ENCODE measurements at regions not wholly inside any gene's neighbourhood (a gene's known extent, or its start where the extent isn't known, plus 50 kb on each side); places are given as distances from the start of the nearest gene placed in this dataset.

GRCh38 chr2:84283506-84283905 is 175.6 kb downstream of the SUCLG1 start:
- no peak overlapping the region for H3K27ac ChIP-seq
- WGBS, 3 donors, result 13 to 22% (median 17%) methylated on average over 3 of the region's 3 CpGs
- H3K4me1 ChIP-seq (ENCODE audit: insufficient read depth), result no peaks in the 10 kb centered on the region
- no peak overlapping the region for H3K4me3 ChIP-seq
- intact Hi-C loops (cut with DNase I), result no loop called here
- no peak for DNase-seq
- TF ChIP-seq CTCF (IDR thresholded peaks at IDR 0.05) (no peak), POLR2A (IDR thresholded peaks at IDR 0.05) (no peak), EP300 (IDR thresholded peaks at IDR 0.05) (no peak)
- H3K27me3 ChIP-seq, result no peaks in the 10 kb centered on the region
- no peaks in the 10 kb centered on the region for H3K9me3 ChIP-seq
- no peaks in the 10 kb centered on the region for H3K36me3 ChIP-seq

GRCh38 chr2:84281510-84281909 is 177.6 kb downstream of the SUCLG1 start:
- Histone ChIP-seq H3K4me3 (no peak overlapping the region), H3K9me3 (no peaks in the 10 kb centered on the region), H3K27ac (no peak overlapping the region), H3K4me1 (ENCODE audit: insufficient read depth) (no peaks in the 10 kb centered on the region), H3K27me3 (no peaks in the 10 kb centered on the region), H3K36me3 (no peaks in the 10 kb centered on the region)
- intact Hi-C loops (cut with DNase I), result no loop called here
- 88 to 91% (median 90%) methylated on average over 3 of the region's 3 CpGs for WGBS, 3 donors
- no peak for DNase-seq
- TF ChIP-seq EP300 (IDR thresholded peaks at IDR 0.05) (no peak), POLR2A (IDR thresholded peaks at IDR 0.05) (no peak), CTCF (IDR thresholded peaks at IDR 0.05) (no peak)

GRCh38 chr2:84280873-84281272 is 178.2 kb downstream of the SUCLG1 start:
- no peak for TF ChIP-seq EP300 (IDR thresholded peaks at IDR 0.05)
- TF ChIP-seq POLR2A (IDR thresholded peaks at IDR 0.05), result no peak
- TF ChIP-seq CTCF (IDR thresholded peaks at IDR 0.05), result no peak
- Histone ChIP-seq H3K27me3 (no peaks in the 10 kb centered on the region), H3K27ac (no peak overlapping the region), H3K36me3 (no peaks in the 10 kb centered on the region), H3K4me1 (ENCODE audit: insufficient read depth) (no peaks in the 10 kb centered on the region), H3K4me3 (no peak overlapping the region), H3K9me3 (no peaks in the 10 kb centered on the region)
- 8 to 28% (median 13%) methylated on average over 1 of the region's 1 CpG for WGBS, 3 donors
- intact Hi-C loops (cut with DNase I), result no loop called here
- no peak for DNase-seq

- intact Hi-C loops (cut with DNase I), result no loop called here
- no peak for DNase-seq
- Histone ChIP-seq H3K27ac (no peak overlapping the region), H3K4me3 (no peak overlapping the region), H3K4me1 (ENCODE audit: insufficient read depth) (no peaks in the 10 kb centered on the region), H3K9me3 (no peaks in the 10 kb centered on the region), H3K27me3 (no peaks in the 10 kb centered on the region), H3K36me3 (no peaks in the 10 kb centered on the region)
- 77 to 82% (median 81%) methylated on average over 2 of the region's 2 CpGs for WGBS, 3 donors
- TF ChIP-seq EP300 (IDR thresholded peaks at IDR 0.05), result no peak
- TF ChIP-seq POLR2A (IDR thresholded peaks at IDR 0.05), result no peak
- no peak for TF ChIP-seq CTCF (IDR thresholded peaks at IDR 0.05)
Observed at GRCh38 chr2:84278386-84278785, 180.7 kb downstream of the SUCLG1 start.

All from ovary (tissue), 7 donors.